HepG2 (cell line): ENCODE measurements at regions not wholly inside any gene's neighbourhood (a gene's known extent, or its start where the extent isn't known, plus 50 kb on each side); places are given as distances from the start of the nearest gene placed in this dataset.

Experiments
- GFI1 ChIP-seq: sonication (generic); formaldehyde crosslinking; IDR thresholded peaks from 2 replicates; pipeline ENCODE4 v1.5.0; 2020; ENCODE audit warnings: missing genetic modification reagents, mild to moderate bottlenecking, borderline replicate concordance
- IKZF1 ChIP-seq: fragments of 450-650 bp; IDR thresholded peaks from 2 replicates; pipeline ENCODE4 v1.7.1; 2016
- KDM3A ChIP-seq: IDR thresholded peaks from 2 replicates; pipeline ENCODE4 v1.6.1; 2018; ENCODE audit warnings: low read depth, missing compliant biosample characterization
- MAFK ChIP-seq, 2 experiments: IDR thresholded peaks in 1 of 2; conservative IDR thresholded peaks in 1 of 2; 2 replicates each; pipeline ENCODE4 v1.6.1; 2011; ENCODE audit warnings: improper control_type of control experiment in 2 of 2, low read length in 2 of 2
- NR1H2 ChIP-seq: sonication (generic); formaldehyde crosslinking; IDR thresholded peaks from 2 replicates; pipeline ENCODE4 v1.8.1; 2022; ENCODE audit warnings: low read depth, missing genetic modification reagents, borderline replicate concordance
- PTBP1 ChIP-seq: fragments of 200-400 bp; formaldehyde crosslinking; IDR thresholded peaks from 2 replicates; pipeline ENCODE4 v1.6.1; 2018; ENCODE audit warnings: low read length, low read depth; ENCODE audit not compliant: poor library complexity, severe bottlenecking
- SNAI1 ChIP-seq: sonication (generic); formaldehyde crosslinking; IDR thresholded peaks from 2 replicates; pipeline ENCODE4 v1.5.0; 2020; ENCODE audit warnings: mild to moderate bottlenecking, missing genetic modification reagents, borderline replicate concordance
- TBX2 ChIP-seq: sonication (generic); formaldehyde crosslinking; IDR thresholded peaks from 2 replicates; pipeline ENCODE4 v1.5.0; 2020; ENCODE audit warnings: missing genetic modification reagents, mild to moderate bottlenecking, borderline replicate concordance
- ZNF484 ChIP-seq: sonication (generic); formaldehyde crosslinking; IDR thresholded peaks from 2 replicates; pipeline ENCODE4 v1.5.1; 2020; ENCODE audit warnings: mild to moderate bottlenecking, low read depth, missing genetic modification reagents, borderline replicate concordance
- TF ChIP-seq, protein P1 (sequence below), 2 experiments: sonication (generic) in 1 of 2; formaldehyde crosslinking in 1 of 2; IDR thresholded peaks; 2 replicates each; pipeline versions ENCODE4 v1.4.0 to v1.6.1; 2016 to 2020; ENCODE audit warnings: borderline replicate concordance in 1 of 2, low read depth in 1 of 2, mild to moderate bottlenecking in 1 of 2, missing genetic modification reagents in 1 of 2
- TF ChIP-seq, protein P2 (sequence below): sonication (generic); formaldehyde crosslinking; IDR thresholded peaks from 2 replicates; pipeline ENCODE4 v1.8.1; 2023; ENCODE audit warnings: mild to moderate bottlenecking, moderate library complexity, missing genetic modification reagents
- TF ChIP-seq, protein P3 (sequence below): sonication (generic); formaldehyde crosslinking; IDR thresholded peaks from 2 replicates; pipeline ENCODE4 v1.4.0; 2020; ENCODE audit warnings: mild to moderate bottlenecking, missing genetic modification reagents
- TF ChIP-seq, protein P4 (sequence below): sonication (generic); formaldehyde crosslinking; IDR thresholded peaks from 2 replicates; pipeline ENCODE4 v1.4.0; 2020; ENCODE audit warnings: mild to moderate bottlenecking, missing genetic modification reagents

DNA sequence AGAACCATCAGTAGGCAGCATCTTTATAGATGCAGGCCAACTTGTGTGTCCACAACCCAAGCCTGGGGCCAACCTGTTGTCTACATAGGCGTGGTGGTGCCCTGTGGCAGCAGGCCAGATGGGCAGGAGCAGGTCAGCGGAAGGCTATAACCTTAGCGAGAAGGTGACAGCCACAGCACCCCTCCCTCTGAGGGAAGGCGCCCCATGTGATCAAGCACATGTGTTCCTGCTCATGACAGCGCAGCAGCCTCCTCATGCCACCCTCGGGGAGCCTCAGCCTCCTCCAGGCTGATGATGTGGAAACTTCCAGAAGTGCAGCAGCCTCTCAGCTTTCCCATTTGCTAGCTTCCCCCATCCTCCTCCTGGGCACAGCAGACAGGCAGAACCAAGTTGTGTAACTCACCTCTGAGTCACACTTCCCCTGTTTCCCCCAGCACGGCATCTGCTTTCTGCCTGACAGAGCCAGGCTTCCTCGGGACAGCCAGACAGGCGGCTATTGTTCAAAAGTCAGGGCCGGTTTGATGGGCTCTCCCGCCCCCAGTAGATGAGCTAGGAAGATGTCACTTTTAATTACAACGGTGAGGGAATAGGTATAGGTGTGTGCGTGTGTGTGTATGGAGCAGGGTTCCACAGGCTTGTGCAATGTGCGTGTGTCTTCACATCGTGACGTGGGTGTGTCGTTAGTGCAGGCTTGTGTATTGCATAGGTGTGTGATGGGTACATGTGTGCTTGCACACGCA is 312.0 kb upstream of the ZMIZ1 start (continued):
- TF ChIP-seq, protein P1, sequence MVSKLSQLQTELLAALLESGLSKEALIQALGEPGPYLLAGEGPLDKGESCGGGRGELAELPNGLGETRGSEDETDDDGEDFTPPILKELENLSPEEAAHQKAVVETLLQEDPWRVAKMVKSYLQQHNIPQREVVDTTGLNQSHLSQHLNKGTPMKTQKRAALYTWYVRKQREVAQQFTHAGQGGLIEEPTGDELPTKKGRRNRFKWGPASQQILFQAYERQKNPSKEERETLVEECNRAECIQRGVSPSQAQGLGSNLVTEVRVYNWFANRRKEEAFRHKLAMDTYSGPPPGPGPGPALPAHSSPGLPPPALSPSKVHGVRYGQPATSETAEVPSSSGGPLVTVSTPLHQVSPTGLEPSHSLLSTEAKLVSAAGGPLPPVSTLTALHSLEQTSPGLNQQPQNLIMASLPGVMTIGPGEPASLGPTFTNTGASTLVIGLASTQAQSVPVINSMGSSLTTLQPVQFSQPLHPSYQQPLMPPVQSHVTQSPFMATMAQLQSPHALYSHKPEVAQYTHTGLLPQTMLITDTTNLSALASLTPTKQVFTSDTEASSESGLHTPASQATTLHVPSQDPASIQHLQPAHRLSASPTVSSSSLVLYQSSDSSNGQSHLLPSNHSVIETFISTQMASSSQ (IDR thresholded peaks at IDR 0.05; ENCODE audit: low read depth): no peak
- TF ChIP-seq, protein P1 (CRISPR knock-in tag; IDR thresholded peaks at IDR 0.05; ENCODE audit: borderline replicate concordance): no peak
- TF ChIP-seq IKZF1 (no peak), TBX2 (CRISPR knock-in tag) (0 out of 2 replicates have a peak, but pooled peaks have one; percentile 52), MAFK (conservative IDR thresholded peaks at IDR 0.05 in 1 of 2, IDR thresholded peaks at IDR 0.05 in 1 of 2; ENCODE audit: low read length in 2 of 2) (no peak), PTBP1 (no peak), ZNF484 (no peak), SNAI1 (CRISPR knock-in tag) (no peak), GFI1 (CRISPR knock-in tag) (no peak), NR1H2 (CRISPR knock-in tag) (no peak), KDM3A (CRISPR knock-in tag) (no peak)
- TF ChIP-seq, protein P2, sequence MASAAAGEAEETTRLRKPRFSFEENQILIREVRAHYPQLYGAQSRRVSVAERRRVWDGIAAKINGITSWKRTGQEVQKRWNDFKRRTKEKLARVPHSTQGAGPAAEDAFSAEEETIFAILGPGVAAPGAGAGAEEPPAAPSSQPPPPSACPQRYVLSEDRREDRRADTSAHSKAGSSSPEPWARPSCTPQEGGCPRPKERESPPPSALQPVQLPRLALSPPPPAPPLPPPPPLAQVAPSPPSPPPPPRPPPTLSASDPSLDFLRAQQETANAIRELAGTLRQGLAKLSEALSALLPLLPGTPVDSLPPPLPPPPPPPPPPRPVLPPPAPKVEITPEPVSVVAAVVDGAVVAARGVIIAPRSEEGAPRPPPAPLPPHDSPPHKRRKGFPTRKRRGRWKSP: no peak
- TF ChIP-seq, protein P3, sequence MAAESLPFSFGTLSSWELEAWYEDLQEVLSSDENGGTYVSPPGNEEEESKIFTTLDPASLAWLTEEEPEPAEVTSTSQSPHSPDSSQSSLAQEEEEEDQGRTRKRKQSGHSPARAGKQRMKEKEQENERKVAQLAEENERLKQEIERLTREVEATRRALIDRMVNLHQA (CRISPR knock-in tag): no peak
- TF ChIP-seq, protein P4, sequence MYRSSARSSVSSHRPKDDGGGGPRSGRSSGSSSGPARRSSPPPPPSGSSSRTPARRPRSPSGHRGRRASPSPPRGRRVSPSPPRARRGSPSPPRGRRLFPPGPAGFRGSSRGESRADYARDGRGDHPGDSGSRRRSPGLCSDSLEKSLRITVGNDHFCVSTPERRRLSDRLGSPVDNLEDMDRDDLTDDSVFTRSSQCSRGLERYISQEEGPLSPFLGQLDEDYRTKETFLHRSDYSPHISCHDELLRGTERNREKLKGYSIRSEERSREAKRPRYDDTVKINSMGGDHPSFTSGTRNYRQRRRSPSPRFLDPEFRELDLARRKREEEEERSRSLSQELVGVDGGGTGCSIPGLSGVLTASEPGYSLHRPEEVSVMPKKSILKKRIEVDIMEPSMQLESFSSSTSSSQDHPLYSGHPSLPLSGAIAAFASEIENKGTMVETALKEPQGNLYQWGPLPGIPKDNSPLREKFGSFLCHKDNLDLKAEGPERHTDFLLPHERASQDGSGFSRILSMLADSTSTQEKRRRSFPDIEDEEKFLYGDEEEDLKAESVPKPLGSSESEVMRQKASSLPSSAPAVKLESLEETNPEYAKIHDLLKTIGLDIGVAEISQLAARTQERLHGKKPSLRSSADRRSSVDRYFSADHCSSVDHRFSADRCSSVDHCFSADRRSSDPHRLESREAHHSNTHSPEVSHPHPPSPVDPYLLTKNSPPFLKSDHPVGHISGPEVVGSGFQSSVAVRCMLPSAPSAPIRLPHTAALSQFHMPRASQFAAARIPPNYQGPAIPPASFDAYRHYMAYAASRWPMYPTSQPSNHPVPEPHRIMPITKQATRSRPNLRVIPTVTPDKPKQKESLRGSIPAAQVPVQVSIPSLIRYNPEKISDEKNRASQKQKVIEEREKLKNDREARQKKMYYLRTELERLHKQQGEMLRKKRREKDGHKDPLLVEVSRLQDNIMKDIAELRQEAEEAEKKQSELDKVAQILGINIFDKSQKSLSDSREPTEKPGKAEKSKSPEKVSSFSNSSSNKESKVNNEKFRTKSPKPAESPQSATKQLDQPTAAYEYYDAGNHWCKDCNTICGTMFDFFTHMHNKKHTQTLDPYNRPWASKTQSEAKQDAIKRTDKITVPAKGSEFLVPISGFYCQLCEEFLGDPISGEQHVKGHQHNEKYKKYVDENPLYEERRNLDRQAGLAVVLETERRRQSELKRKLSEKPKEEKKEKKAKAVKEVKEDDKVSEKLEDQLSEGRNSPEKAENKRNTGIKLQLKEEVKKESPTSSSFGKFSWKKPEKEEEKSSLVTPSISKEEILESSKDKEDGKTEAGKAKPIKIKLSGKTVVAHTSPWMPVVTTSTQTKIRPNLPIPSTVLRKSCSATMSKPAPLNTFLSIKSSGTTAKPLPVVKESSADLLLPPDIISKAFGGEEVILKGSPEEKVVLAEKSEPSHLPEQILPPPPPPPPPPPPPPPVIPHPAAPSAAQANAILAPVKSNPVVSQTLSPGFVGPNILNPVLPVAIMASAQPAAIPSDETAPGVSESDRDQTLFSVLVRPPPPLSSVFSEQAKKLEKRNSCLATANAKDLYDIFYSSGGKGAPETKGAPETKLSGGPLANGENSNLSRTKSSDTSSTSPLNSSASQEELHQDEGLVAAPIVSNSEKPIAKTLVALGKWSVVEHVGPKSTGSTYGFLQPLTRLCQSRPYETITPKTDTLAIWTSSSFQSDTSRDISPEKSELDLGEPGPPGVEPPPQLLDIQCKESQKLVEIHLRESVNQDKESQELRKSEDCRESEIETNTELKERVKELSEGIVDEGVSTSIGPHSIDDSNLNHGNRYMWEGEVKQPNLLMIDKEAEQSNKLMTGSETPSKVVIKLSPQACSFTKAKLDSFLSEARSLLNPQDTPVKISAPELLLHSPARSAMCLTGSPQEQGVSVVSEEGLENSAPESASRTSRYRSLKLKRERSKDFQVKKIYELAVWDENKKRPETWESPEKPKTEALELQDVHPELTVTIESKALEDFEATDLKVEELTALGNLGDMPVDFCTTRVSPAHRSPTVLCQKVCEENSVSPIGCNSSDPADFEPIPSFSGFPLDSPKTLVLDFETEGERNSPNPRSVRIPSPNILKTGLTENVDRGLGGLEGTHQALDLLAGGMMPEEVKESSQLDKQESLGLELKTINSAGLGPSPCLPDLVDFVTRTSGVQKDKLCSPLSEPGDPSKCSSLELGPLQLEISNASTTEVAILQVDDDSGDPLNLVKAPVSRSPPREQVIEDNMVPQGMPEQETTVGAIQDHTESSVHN: no peak
